Kidney (tissue), 13 donors: ENCODE measurements at regions not wholly inside any gene's neighbourhood (a gene's known extent, or its start where the extent isn't known, plus 50 kb on each side); places are given as distances from the start of the nearest gene placed in this dataset.

Source experiments
- DNase-seq, 5 donors: peaks; one replicate each; pipeline ENCODE4 v3.0.0-alpha.2; 2013 to 2020
- FAIRE-seq: peaks from 2 replicates; lab custom pipeline; 2012; peaks lifted over from hg19 to GRCh38; lab: Jason Lieb, UNC
- H3K27ac ChIP-seq, 2 donors: one replicate each; pipeline ENCODE4 v1.7.0; 2013; ENCODE audit warnings: low read depth in 2 of 2, low read length in 2 of 2, inconsistent platforms in 1 of 2
- H3K27me3 ChIP-seq: one replicate; pipeline ENCODE4 v1.7.1; 2013; ENCODE audit warnings: low read length, inconsistent platforms; ENCODE audit not compliant: control insufficient read depth, insufficient read depth
- H3K36me3 ChIP-seq, 3 donors: one replicate each; pipeline versions ENCODE4 v1.7.0 to v1.7.1; 2013; ENCODE audit warnings: low read length in 3 of 3, control low read depth in 1 of 3, inconsistent platforms in 1 of 3; ENCODE audit not compliant: insufficient read depth in 3 of 3, control insufficient read depth in 2 of 3
- H3K4me1 ChIP-seq, 3 donors: one replicate each; pipeline versions ENCODE4 v1.7.0 to v1.7.1; 2013; ENCODE audit warnings: low read length in 3 of 3, inconsistent platforms in 1 of 3, low read depth in 1 of 3; ENCODE audit not compliant: control insufficient read depth in 2 of 3, insufficient read depth in 2 of 3
- H3K4me3 ChIP-seq, 3 donors: one replicate each; pipeline versions ENCODE4 v1.7.0 to v1.8.1; 2013; ENCODE audit warnings: low read length in 3 of 3, control low read depth in 1 of 3, inconsistent platforms in 1 of 3
- H3K9ac ChIP-seq, 3 donors: one replicate each; pipeline versions ENCODE4 v1.7.0 to v1.7.1; 2013; ENCODE audit warnings: low read length in 3 of 3, control low read depth in 1 of 3, inconsistent platforms in 1 of 3
- H3K9me3 ChIP-seq, 3 donors: one replicate each; pipeline versions ENCODE4 v1.7.0 to v1.7.1; 2013; ENCODE audit warnings: low read length in 3 of 3, control low read depth in 1 of 3, inconsistent platforms in 1 of 3; ENCODE audit not compliant: control insufficient read depth in 2 of 3, insufficient read depth in 1 of 3
- intact Hi-C: fragments of 100-400 bp; cut with DNase I; formaldehyde crosslinking; loops from one replicate; pipeline ENCODE4 v1.11.1; 2022
- TF ChIP-seq, protein P1 (sequence below): IDR thresholded peaks from 3 replicates; pipeline ENCODE4 v1.5.1; 2012; ENCODE audit warnings: mild to moderate bottlenecking, moderate library complexity, borderline replicate concordance; ENCODE audit not compliant: insufficient read depth; ENCODE audit errors: extremely low read depth
- donor health status: control.
- donor health status: control.
- donor health status: control.
- donor health status: control.
- donor health status: control.
- donor health status: DM: yes; HTN: yes; CAD: no.
- donor health status: Normal renal cell carcinoma (clear cell type).

DNA sequence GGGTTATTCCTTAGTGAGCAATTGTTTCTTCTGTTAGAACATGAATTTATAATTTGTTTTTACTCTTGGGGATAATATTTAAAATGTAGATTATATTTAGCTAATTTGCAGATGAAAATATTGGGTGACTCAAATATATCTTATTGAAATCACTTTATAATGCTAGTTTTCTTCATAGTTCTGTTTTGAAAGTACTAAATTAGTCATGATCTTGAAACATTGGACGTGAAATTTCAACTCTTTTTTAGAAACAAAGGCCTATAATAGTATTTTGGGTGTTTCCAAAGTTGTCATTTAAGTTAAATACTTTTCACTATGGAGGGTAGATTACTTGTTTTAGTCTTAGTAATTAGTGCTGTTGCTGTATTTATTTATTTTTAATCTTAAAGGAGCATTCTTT is 250.9 kb downstream of the UTRN start:
- no peaks in the 10 kb centered on the region for H3K4me1 ChIP-seq
- peaks cover 0 to 9% (median 7%) of the 10 kb centered on the region in 3 donors for H3K36me3 ChIP-seq
- H3K27me3 ChIP-seq: no peaks in the 10 kb centered on the region
- intact Hi-C loops: no loop called here
- FAIRE-seq (no peak), DNase-seq (no peak)
- no peak overlapping the region for H3K4me3 ChIP-seq
- TF ChIP-seq, protein P1, sequence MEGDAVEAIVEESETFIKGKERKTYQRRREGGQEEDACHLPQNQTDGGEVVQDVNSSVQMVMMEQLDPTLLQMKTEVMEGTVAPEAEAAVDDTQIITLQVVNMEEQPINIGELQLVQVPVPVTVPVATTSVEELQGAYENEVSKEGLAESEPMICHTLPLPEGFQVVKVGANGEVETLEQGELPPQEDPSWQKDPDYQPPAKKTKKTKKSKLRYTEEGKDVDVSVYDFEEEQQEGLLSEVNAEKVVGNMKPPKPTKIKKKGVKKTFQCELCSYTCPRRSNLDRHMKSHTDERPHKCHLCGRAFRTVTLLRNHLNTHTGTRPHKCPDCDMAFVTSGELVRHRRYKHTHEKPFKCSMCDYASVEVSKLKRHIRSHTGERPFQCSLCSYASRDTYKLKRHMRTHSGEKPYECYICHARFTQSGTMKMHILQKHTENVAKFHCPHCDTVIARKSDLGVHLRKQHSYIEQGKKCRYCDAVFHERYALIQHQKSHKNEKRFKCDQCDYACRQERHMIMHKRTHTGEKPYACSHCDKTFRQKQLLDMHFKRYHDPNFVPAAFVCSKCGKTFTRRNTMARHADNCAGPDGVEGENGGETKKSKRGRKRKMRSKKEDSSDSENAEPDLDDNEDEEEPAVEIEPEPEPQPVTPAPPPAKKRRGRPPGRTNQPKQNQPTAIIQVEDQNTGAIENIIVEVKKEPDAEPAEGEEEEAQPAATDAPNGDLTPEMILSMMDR: no peak
- no peak overlapping the region for H3K27ac ChIP-seq
- no peak overlapping the region for H3K9ac ChIP-seq
- H3K9me3 ChIP-seq: no peaks in the 10 kb centered on the region

DNA sequence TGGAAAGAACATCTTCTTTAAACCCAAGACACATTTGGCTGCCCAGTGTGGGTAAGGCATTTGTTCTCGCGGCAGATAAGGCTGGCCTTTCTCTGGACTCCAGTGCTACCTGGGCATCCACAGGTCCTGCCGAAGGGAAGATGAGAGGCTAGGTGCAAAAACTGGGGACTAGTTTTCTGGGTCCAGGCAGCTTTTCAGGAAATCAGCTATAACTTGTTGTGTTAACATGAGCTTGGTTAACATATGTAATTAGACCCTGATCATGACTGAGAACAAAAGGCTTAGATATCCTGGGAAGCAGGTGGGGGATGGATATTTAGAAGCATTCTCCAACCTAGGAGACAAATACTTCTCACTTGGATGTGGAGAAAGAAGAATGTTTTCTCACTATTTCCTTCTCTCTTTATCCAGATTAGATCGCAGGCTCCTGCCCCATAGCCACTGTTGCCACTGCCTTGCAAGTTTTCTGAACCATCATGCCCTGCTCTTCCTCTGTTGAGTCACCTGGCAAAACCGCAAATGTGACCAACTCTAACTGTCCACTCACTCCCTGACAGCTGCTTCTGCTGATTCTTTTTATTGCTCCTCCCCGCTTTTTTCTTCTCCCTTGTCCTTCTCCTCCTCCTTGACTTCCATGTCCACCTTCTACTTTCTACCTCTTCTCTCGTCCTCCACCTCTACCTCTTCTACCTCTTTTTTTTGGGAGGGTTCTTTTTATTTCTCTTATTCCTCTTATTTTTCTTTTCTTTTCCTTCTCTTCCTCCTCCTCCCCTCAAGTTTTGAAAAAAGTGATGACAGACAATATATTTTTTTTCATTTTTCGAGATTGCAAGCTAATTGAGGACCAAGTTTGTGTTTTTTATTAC is 258.1 kb downstream of the UTRN start:
- H3K9me3 ChIP-seq: no peaks in the 10 kb centered on the region
- H3K36me3 ChIP-seq: peaks cover 9 to 14% (median 10%) of the 10 kb centered on the region in 3 donors
- no peak for DNase-seq
- no peak for FAIRE-seq
- no peak overlapping the region for H3K9ac ChIP-seq
- no peaks in the 10 kb centered on the region for H3K27me3 ChIP-seq
- H3K4me3 ChIP-seq: no peak overlapping the region
- intact Hi-C loops: no loop called here
- H3K27ac ChIP-seq: no peak overlapping the region
- TF ChIP-seq, protein P1: no peak
- H3K4me1 ChIP-seq: no peaks in the 10 kb centered on the region

DNA sequence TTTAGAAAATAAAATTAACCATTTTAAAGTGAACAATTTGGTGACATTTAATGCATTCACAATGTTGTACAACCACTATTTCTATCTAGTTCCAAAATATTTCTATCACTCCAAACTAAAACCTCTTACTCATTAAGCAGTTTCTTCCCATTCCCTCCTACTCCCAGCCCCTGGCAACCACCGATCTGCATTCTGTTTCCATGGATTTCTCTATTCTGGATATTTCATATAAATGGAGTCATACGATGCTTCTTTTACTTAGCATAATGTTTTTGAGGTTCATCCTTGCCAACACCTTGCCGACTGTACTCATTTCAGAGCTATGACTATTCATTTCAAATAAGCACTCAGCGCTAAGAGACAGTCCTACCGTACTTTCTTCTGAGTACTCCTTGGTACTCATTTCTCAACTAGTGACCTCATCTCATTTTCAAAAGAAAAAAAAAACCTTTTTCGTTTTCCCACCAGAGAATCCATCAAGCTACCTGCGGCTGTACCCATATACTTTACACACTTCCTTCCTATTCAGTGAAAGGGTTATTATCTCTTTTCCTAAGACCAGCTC is 259.2 kb downstream of the UTRN start:
- no peak overlapping the region for H3K27ac ChIP-seq
- no peaks in the 10 kb centered on the region for H3K27me3 ChIP-seq
- H3K4me3 ChIP-seq: no peak overlapping the region
- TF ChIP-seq, protein P1: no peak
- no peaks in the 10 kb centered on the region for H3K4me1 ChIP-seq
- intact Hi-C loops: no loop called here
- H3K9me3 ChIP-seq: no peaks in the 10 kb centered on the region
- FAIRE-seq (no peak), DNase-seq (no peak)
- H3K36me3 ChIP-seq: peaks cover 10 to 19% (median 13%) of the 10 kb centered on the region in 3 donors
- H3K9ac ChIP-seq: no peak overlapping the region
